H1 (cell line): ENCODE measurements at regions not wholly inside any gene's neighbourhood (a gene's known extent, or its start where the extent isn't known, plus 50 kb on each side); places are given as distances from the start of the nearest gene placed in this dataset.

Experiments used
- BCL11A ChIP-seq, 2 experiments: IDR thresholded peaks; one replicate each; pipeline ENCODE4 v1.6.1; 2011; ENCODE audit warnings: low read depth in 2 of 2, low read length in 2 of 2, mild to moderate bottlenecking in 2 of 2
- CHD7 ChIP-seq: fragments of 300-600 bp; sonication (generic); IDR thresholded peaks from 2 replicates; pipeline ENCODE4 v1.7.1; 2012; ENCODE audit warnings: low read length, moderate library complexity, mild to moderate bottlenecking, inconsistent platforms; ENCODE audit not compliant: insufficient replicate concordance
- CREB1 ChIP-seq: IDR thresholded peaks from 2 replicates; pipeline ENCODE4 v1.6.1; 2012; ENCODE audit warnings: inconsistent platforms
- EP300 ChIP-seq, 2 experiments: IDR thresholded peaks; 1 replicate in 1 of 2; 2 replicates in 1 of 2; pipeline ENCODE4 v1.6.1; 2011 to 2012; ENCODE audit warnings: low read depth in 2 of 2, low read length in 2 of 2, mild to moderate bottlenecking in 2 of 2, borderline replicate concordance in 1 of 2, inconsistent platforms in 1 of 2, moderate library complexity in 1 of 2
- KDM5A ChIP-seq: fragments of 200-600 bp; IDR thresholded peaks from 2 replicates; pipeline ENCODE4 v1.7.1; 2012; ENCODE audit warnings: mild to moderate bottlenecking, low read length, inconsistent platforms, mixed read lengths
- POLR2A ChIP-seq, 2 experiments: IDR thresholded peaks; 1 replicate in 1 of 2; 2 replicates in 1 of 2; pipeline ENCODE4 v1.6.1; 2011; ENCODE audit warnings: low read depth in 2 of 2, low read length in 2 of 2, mild to moderate bottlenecking in 2 of 2; ENCODE audit errors: control extremely low read depth in 1 of 2
- POLR2AphosphoS5 ChIP-seq: IDR thresholded peaks from 2 replicates; pipeline ENCODE4 v1.6.1; 2011; ENCODE audit warnings: low read depth, low read length
- RXRA ChIP-seq: IDR thresholded peaks from 2 replicates; pipeline ENCODE4 v1.6.1; 2011; ENCODE audit warnings: low read depth, mild to moderate bottlenecking, low read length, moderate library complexity; ENCODE audit not compliant: insufficient read depth
- SAP30 ChIP-seq: fragments of 300-600 bp; sonication (generic); IDR thresholded peaks from 2 replicates; pipeline ENCODE4 v1.7.1; 2012; ENCODE audit warnings: low read length, moderate library complexity, mild to moderate bottlenecking, inconsistent platforms; ENCODE audit not compliant: insufficient read depth, insufficient replicate concordance
- SIRT6 ChIP-seq: IDR thresholded peaks from one replicate; pipeline ENCODE4 v1.7.1; 2012; ENCODE audit warnings: low read length, inconsistent platforms
- SP1 ChIP-seq: IDR thresholded peaks from 2 replicates; pipeline ENCODE4 v1.6.1; 2011; ENCODE audit warnings: low read depth, low read length
- SP2 ChIP-seq: IDR thresholded peaks from 2 replicates; pipeline ENCODE4 v1.6.1; 2012; ENCODE audit warnings: mild to moderate bottlenecking, low read length, inconsistent platforms
- TF ChIP-seq, protein P1 (sequence below): IDR thresholded peaks from 2 replicates; pipeline ENCODE4 v1.6.1; 2011; ENCODE audit warnings: low read length, improper control_type of control experiment

DNA sequence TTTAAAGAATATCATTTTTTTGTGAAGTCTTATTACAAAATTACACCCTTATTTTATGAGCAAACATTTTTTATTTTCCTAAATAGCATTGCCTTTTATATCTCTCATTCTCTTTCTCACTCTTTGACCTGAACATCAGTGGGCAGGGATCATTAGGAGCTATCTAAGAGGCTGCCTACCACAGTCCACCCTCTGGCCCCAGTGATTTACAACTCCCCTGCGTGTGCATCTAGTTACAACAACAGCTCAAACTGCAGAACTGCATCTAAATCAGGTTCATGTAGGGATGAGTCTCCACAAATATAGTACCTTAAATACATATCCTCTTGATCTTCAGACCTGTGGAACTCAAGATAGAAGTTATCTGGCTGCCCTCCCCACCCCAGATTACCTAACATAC, 172.4 kb upstream of the CXCR4 start (continued):
- TF ChIP-seq CHD7 (no peak), RXRA (no peak), BCL11A (IDR thresholded peaks at IDR 0.05; ENCODE audit: low read depth in 2 of 2, low read length in 2 of 2) (no peak), EP300 (IDR thresholded peaks at IDR 0.05; ENCODE audit: borderline replicate concordance in 1 of 2, low read depth in 2 of 2, low read length in 2 of 2) (no peak), KDM5A (no peak), SP2 (no peak), CREB1 (no peak), POLR2AphosphoS5 (no peak), SAP30 (no peak), POLR2A (IDR thresholded peaks at IDR 0.05; ENCODE audit: control extremely low read depth in 1 of 2, low read depth in 2 of 2, low read length in 2 of 2) (no peak), SP1 (no peak), SIRT6 (no peak)
- TF ChIP-seq, protein P1, sequence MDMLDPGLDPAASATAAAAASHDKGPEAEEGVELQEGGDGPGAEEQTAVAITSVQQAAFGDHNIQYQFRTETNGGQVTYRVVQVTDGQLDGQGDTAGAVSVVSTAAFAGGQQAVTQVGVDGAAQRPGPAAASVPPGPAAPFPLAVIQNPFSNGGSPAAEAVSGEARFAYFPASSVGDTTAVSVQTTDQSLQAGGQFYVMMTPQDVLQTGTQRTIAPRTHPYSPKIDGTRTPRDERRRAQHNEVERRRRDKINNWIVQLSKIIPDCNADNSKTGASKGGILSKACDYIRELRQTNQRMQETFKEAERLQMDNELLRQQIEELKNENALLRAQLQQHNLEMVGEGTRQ: no peak
